Stimulated activated CD8-positive, alpha-beta memory T cell treated with anti-CD3 and anti-CD28 coated beads, Interleukin-4, amount 100 ng/mL, for 24 hours (primary cell): ENCODE measurements at regions not wholly inside any gene's neighbourhood (a gene's known extent, or its start where the extent isn't known, plus 50 kb on each side); places are given as distances from the start of the nearest gene placed in this dataset.

Experiments
- DNase-seq: peaks from one replicate; pipeline ENCODE4 v3.0.0-alpha.2; 2020; ENCODE audit warnings: low read depth

- DNase-seq = no peak
These were observed 1139.1 kb upstream of the SEMA6A start for GRCh38 chr5:117713585-117714198.

- no peak for DNase-seq
These were observed 1126.4 kb upstream of the SEMA6A start for GRCh38 chr5:117701062-117701461.

- DNase-seq = no peak
These were observed 1118.0 kb upstream of the SEMA6A start for GRCh38 chr5:117692606-117693005.

DNA sequence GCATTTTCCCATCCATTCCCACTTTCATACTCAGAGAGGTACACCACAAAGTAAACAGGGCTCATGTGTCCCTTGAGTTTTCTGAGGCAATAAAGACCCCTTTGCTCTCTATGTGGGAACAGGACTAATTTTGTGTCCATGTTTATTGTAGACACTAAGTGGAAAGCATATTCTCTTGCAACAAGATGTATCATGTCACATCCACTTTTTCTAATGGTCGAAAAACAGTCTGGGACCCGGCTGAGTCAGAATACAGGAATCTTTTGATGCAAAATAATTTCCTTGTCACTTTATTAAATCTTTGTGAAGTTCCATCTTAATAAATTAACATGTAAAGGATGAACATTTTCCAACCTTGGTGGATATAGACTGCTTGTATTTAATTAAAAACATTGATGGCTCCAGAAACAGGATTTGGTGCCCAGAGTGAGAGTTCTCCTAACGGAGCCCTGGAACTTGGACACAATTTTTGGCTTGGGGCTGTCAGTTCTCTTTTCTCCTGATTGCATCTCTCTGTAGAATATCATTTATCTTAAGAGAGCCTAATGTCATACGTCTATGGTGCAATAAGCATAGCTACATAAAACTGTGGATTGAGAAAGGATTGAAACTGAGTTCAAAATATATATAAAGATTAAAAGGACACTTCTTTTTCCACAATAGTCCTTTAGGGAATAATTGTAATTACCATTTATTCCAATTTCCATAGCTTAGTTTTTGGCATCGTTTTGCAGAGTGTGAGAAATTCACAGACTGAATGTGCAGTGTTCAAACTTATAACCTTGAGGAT, 1116.7 kb upstream of the SEMA6A start:
- DNase-seq = no peak

DNA sequence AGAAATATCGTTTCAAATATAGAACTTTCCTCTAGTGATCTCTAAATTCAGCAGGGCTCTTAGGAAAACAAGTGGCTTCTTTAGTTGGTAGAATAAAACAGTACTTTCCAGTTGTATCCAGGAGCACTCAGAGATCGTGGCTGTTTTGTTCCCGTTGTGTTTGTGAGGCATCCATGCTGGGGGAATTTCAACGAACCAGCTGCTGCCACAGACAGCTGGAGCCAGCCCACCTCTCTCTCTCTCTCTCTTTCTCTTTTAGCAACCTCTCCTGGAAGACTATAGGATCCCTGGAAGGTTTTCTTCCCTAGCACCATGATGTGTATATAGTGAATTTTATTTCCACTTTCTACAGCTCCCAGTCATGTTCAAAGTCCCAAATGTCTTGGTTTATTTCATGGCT, 1116.0 kb upstream of the SEMA6A start:
- no peak for DNase-seq

GRCh38 chr5:117686926-117687325, 1112.3 kb upstream of the SEMA6A start:
- DNase-seq = no peak

- DNase-seq = no peak
These were observed 1107.8 kb upstream of the SEMA6A start for GRCh38 chr5:117682416-117682815.

- DNase-seq = no peak
These were observed 1107.0 kb upstream of the SEMA6A start for GRCh38 chr5:117681431-117682254.

DNA sequence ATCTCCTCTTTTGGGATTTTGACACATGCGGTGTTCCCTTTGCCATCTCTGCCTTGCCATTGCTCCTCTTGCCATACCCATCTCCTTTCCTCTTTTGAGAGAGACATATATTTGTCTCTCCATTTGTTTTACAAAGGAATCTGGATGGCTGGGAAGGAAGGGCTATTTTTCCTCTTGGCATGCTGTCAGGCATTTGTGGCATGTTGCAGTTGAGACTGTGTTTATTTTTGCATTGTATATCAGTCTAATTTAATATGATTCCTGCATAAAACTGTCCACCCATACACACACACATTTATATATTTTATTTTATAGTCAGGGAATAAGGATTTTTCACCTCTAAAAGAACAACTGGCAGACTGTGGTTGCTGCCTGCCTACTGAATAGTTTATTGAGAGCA, 1105.8 kb upstream of the SEMA6A start:
- no peak for DNase-seq

DNA sequence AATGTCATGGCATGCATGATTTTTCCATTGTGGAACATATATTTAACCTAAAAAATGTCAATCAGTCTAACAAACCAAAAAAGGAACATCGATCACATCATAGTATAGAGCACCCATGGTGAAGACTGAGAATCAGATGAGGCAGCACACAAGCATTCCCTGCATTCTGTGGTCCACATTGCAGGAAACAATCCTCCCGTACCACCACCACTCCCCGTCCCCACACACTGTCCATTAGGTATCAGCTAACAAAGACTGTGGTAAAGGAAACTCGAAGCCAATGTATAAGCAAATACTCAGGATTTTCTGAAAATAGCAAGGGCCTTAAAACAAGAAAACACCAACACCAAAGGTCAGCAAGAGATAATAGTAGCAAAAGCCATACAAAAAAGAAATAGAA, 1104.4 kb upstream of the SEMA6A start:
- no peak for DNase-seq

- no peak for DNase-seq
These were observed 1101.0 kb upstream of the SEMA6A start for GRCh38 chr5:117675646-117676045.

DNA sequence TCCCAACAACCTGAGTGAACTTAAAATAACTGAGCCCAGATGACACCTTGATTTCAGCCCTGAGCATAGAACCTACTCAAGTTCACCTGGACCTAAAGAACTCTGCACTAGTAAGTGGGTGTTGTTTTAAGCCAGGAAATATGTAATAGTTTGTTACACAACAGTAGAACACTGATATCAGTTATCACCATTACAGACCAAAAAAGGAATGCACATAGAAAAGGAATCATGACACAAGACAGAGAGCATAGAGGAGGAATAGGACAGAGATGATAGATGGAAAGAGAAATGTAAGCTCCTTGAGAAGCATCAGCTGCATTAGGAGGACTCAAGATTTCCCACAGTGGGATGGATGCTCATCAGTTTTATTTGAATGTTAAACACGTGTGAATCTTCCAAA, 1096.9 kb upstream of the SEMA6A start:
- DNase-seq = no peak

- DNase-seq = no peak
These were observed 1092.5 kb upstream of the SEMA6A start for GRCh38 chr5:117667105-117667504.

DNA sequence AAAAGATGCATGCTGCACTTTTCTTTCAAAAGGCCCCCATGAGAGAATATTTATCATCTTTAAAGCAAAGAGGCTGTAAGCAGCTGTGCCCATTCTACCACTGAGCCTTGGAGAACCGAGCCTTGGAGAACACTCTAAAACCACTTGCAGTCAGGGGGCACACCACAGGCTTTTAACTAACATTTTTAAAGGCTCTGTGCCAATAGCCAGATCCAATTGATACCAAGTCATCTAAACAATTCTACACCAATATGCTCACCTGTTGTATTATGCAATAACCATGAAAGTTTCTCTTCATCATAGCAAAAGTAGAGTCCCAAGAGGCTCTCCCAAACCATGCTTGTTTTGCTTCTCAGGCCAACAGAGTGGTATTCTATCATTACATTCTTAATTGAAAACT, 1090.5 kb upstream of the SEMA6A start:
- DNase-seq = no peak

GRCh38 chr5:117662361-117662760, 1087.7 kb upstream of the SEMA6A start:
- no peak for DNase-seq

- no peak for DNase-seq
These were observed 1082.9 kb upstream of the SEMA6A start for GRCh38 chr5:117657541-117657940.

DNA sequence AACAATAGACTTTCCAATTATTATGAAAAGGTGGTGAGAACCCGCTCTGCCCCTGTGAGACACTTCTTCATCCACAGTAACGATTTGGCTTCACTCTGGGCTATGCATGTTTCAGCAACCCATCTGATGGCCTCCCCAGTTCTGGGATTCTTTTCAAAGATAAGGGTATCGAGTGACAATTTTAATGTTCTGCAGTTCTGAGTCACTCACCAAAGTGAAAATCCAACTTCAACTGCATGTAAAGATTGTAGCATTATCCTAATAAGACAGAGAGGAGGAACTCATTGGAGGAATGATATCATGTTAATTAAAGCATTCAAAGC, 1078.3 kb upstream of the SEMA6A start:
- DNase-seq = no peak

GRCh38 chr5:117652036-117652957, 1077.7 kb upstream of the SEMA6A start:
- DNase-seq = no peak

GRCh38 chr5:117649821-117650220, 1075.2 kb upstream of the SEMA6A start:
- DNase-seq = no peak

GRCh38 chr5:117645400-117645799, 1070.8 kb upstream of the SEMA6A start:
- DNase-seq = no peak

GRCh38 chr5:117638581-117638980, 1064.0 kb upstream of the SEMA6A start:
- DNase-seq = no peak

DNA sequence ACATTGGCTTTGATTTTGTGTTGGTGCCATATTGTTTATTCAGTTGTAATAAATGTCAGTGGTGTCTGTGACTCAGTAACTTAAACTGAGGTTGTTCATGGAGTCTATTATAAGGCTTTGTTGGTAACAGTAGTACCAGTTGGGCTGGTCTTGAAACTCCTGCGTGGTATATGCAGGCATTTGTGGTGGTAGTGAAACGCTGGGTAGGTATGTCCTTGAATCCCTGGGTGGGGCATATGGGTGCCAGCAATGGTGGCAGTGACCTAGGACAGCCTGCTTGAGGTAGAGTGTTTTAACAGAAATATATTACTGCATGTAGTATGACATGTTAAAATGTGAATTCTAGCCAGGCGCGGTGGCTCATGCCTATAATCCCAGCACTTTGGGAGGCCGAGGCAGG, 1058.5 kb upstream of the SEMA6A start:
- DNase-seq = no peak
